ENCODE measurements at regions not wholly inside any gene's neighbourhood (a gene's known extent, or its start where the extent isn't known, plus 50 kb on each side); places are given as distances from the start of the nearest gene placed in this dataset.
"Not testable (repeated sequence)": the region's sequence is repeated elsewhere in the genome, so short reads cannot be mapped to it uniquely, and the experiment has no call there.

- DNase-seq: peak; percentile 33
Measured at GRCh38 chr2:71935262-71935848, 212.3 kb downstream of the CYP26B1 start.

DNA sequence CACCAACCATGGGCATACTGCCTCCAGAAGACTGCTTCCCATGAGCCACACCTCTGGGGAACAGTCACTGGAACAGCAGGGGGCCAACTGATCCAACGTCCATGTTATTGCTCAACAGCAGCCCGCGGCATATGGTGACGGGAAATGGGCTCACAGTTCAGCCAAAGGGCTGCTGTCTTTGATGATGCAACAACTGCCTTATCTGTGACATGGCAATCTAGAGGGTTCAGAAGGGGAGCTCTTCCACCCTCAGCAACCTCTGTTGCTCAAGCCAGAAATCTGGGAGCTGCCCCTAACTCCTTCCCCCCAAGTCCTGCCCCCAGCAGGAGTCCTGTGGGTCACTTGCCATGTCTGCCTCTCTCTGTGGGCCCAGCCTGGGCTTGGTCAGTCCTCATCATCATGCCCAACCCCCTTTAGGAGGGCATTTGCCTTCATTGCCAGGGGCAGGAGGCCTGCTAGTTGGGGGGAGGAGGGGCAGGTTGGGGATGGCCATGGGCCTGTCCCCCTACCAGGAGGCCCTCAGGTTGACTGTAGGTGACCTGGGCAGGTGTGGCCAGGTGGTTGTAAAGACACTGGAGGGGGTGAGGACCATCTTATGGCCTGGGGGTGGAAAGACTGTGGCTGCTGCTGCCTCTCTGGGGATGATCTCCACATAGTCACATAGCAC is 212.9 kb downstream of the CYP26B1 start:
- DNase-seq: no peak

- no peak for DNase-seq
Measured at GRCh38 chr2:71934320-71934593, 213.4 kb downstream of the CYP26B1 start.

GRCh38 chr2:71933467-71934319 is 214.0 kb downstream of the CYP26B1 start:
- DNase-seq: no peak

GRCh38 chr2:71932780-71933466 is 214.7 kb downstream of the CYP26B1 start:
- no peak for DNase-seq

DNA sequence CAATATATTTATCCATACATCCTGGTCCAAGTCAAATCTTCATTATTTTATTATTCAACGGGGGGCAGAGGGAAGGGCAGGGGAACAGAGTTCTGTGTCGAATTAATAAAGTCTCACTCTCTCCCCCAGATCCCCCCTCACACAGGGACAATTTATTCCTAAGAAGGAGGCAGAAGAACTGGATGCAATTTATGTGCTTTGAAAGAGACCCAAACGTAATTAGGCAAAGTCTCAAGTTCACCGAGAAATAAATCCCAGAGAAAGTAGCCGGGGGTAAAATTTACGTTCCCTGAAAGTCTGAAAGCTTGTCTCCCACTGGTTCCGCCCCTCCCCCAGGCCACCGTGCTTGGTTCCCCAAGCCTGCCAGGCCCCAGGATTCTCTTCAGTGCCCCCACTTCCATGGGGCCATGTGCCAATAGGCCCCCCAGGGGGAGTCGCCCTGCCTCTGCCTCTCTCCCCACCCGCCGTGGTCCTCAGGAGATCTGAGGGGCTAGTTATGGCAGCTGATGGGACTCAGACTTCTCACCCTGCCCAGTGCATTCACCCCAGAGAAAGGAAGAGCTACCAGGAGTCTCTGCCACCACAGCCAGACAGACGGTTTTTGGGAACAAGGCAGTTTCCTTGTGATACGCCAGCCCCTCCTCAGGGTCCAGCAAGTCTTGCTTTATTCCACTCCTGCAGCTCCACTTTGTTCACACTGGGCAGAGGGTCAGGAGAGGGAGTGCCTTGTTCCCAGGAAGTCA is 215.5 kb downstream of the CYP26B1 start:
- no peak for DNase-seq

DNA sequence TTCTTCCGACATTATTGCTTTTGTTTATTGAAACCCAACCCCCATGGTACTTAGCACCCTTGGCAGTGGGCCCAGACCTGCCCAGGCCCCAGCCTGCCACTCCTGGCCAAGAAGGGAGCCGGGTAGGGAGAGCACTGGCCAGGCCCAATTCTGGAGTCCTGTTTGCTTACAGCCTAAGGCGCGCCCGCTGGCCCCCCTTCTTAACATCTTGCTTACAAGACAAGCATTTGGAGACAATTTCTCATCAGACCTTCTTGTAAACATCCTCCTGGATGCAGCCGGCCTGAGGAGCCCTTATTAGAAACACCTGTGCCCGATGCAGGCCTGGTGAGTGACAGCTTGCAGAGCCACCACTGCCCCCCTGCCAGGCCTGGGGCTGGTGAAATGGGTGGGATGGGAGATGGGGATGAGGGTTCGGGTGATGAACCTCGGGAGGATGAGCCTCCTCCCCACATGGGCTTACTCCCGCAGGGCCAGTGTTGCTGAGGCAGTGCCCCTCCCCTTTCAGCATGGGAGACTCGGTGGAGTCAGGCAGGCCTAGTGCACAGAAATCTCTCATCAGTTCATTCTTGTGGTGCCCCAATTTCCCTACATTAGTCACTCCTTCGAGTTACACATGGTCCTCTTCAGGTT is 217.5 kb downstream of the CYP26B1 start:
- DNase-seq: no peak

DNA sequence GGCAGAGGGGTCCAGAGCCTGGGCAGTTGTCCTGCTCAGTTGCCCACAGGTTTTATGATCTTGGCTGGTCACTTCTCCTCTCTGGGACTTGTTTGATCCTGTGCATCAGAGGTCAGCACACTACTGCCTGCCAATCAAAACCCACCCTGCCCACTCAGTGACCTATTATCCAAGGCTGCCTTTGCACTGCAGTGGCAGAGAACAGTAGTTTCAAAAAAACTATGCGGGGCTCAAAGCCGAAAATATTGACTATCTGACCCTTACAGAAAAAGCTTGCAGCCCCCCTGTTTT is 218.2 kb downstream of the CYP26B1 start:
- no peak for DNase-seq

GRCh38 chr2:71928734-71929481 is 218.8 kb downstream of the CYP26B1 start:
- no peak for DNase-seq

DNA sequence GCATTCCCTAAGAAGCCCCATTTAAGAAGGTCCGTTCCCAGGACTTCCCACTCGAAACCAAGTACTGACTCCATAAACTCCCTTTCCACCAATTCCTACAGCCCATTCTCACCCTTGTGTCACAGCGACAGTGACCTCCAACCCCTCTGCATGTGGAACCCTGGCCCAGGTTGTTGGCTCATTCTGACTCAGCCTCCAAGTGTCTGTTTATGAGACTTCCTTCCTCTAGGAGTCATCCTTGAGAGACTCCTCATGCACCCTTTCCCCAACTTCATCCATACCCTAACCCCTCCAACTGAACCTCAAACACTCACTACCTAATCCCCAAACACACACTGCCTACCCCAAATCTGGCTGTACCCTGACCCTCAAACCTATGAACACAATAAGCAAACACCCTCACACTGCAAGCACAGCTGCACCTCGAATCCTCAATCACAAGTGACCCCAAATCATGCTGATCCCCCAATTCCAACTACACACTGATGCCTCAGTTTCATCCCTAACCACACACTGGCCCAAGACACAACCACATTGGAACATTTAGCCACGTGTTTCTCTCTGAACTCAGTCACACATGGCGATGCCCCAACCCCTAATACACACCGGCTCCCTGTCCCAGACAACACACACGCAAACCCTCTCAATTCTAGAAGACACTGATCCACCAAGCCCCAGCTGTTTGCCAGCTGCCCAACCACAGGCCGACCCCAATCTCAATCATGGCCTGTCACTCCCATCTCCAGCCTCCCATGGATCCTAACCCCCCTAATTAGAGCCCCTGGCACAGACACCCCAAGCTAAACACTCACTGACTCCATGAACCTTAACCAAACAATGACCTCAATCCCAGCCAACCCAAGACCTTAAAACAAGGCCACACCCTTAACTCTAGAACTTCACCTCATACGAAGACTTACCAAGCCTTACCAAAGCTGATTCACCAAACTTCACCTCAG is 219.6 kb downstream of the CYP26B1 start:
- DNase-seq: no peak

DNA sequence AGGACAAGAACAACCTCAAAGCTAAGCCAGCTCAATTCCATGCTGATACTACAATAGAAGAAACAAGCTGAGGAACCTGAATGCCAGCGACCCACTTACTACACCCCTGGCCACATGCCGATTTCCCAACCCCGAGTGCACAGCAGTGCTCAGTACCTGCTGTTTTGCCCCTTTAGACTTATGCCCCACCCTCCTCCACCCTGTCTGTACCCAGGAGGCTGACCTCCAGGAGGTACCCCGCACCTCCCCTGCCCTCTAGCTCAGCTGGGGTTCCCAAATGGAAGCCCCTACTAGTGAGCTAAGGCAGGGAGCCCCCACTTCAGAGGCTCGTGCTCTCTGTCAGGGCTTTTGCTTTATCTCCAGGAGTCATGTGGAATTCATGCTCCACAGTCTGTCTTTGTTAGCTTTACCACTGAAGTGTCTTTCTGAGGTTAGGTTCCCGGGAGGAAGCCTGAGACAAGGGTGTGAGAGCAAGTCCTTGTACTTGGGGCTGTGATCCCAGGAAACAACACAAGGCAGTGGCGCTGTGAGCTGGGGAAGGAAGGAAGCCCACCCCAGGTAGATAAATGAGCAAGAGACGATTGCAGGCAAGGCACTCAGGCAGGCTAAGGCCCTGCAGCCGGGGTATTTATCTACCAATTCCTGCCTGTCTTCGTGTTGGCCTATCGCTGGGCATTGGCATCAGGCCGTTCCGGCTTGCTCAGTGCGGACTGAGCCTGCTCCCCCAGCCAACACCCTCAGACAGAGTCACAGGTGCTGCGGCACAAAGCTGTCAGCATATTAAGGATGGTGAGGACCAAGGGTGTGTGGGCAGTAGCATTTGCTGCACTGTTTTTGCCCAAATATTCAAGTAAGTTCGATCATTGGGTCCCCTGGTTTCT is 220.5 kb downstream of the CYP26B1 start:
- no peak for DNase-seq

- DNase-seq: no peak
Measured at GRCh38 chr2:71926089-71926447, 221.6 kb downstream of the CYP26B1 start.

DNA sequence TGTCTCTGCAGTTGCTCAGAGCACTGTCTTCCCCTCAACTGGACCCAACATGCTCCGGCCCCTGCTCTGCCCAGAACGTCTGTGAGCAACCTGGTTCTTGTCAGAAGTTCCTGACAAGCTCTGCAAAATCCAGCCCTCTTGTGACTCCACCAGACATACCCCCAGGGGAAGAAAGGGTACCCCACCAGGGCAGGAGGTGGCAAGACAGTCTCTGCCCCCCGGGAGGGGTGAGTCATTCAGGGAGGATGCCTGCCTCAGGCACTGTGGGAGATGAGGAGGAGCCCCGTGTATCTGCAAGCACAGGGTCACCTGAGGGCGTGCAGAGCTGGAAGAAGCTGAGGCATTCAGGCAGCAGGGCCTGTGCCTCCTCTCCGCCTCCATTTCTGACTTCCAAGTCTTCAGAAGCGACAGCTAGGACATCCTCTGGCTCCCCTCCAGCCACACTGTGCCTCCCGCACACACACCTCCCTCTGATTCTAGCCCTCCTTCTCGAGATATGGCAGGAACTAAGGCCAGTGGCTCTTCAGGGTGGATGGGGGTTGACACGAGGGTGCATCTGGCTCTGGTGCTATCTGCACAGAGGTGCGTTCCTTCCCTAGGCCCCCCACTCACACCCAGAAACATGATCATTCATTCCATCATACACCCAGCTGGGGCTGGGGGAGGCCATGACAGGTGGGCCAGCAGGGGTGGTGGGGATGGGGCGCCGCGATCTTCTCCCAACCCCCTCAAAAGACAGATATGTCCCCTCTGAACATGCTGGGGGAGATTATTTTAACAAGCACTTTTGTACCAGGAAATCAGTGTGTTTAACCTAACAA is 222.2 kb downstream of the CYP26B1 start:
- DNase-seq: no peak

DNA sequence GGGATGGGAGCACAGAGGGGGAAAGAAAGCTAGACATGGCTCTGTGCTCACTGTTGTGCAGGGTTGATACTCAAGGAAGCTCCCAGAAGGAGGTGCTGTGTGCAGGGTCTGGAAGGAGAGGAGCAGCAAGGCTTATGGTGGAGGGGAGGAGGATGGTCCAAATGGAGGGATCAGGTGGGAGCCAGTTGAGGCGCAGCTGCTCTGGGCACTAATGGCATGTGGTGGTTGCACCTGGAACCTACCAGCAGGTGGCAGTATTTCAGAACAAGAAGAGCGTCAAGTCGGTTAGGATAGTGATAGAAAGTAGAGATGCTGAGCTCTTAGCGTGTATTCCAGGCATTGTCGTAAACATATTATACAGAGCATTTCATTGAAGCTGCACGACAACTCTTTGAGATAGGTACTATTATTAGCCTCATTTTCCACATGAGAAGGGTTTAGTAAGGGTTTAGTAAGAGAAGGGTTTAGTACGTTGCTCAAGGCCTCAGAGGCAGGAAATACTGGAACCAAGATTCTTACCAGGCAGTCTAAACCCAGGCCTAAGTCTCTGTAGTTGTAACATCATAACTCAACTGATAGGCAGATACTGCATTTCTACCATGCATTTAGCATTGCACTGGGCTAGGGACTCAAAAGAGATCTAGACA is 223.7 kb downstream of the CYP26B1 start:
- peak; percentile 38 for DNase-seq

GRCh38 chr2:71923143-71923525 is 224.5 kb downstream of the CYP26B1 start:
- no peak for DNase-seq

GRCh38 chr2:71922499-71923142 is 225.0 kb downstream of the CYP26B1 start:
- no peak for DNase-seq

DNA sequence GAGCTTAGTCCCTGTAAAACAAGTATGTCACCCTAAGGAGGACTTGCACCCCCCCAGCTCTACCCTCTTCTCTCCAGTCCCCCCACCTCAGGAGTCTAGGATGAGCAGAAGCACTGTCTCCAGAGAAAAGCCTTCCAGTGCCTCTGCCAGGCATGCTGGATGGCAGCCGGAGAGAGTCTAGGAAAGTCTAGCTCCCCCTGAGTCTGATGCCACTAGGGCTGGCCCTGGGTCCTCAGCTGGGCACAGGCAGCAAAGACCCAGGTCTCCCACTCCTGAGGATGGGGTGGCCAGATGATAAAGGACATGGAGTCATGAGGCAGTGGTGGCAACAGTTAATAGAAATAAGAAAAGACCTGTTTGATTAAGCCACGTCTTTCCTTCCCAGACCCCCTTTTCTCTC is 225.6 kb downstream of the CYP26B1 start:
- DNase-seq: no peak

GRCh38 chr2:71920819-71921218 is 226.8 kb downstream of the CYP26B1 start:
- not testable (repeated sequence) for DNase-seq

Data from NCI-H446 treated with DMSO at 0.1 percent for 48 hours (cell line).